ENCODE measurements at regions not wholly inside any gene's neighbourhood (a gene's known extent, or its start where the extent isn't known, plus 50 kb on each side); places are given as distances from the start of the nearest gene placed in this dataset.

DNA sequence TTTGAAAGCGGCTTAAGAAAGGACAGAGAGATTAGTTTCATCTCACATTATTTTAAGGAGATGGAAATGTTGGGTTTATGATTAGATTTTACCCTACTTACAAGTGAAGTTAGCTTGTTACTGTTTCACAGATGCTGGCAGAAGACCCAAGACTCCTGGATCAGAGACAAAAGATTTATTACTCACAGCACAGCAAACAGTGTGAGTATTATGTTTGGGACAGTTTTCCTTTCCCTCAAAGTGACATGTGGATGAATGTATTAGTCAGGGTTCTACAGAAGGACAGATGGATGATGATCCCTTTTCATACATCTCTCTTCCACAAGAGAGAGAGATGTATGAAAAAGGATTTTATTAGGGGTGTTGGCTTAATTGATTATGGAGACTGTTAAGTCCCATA is 281.8 kb upstream of the CDH2 start:
- TF ChIP-seq, protein P1, sequence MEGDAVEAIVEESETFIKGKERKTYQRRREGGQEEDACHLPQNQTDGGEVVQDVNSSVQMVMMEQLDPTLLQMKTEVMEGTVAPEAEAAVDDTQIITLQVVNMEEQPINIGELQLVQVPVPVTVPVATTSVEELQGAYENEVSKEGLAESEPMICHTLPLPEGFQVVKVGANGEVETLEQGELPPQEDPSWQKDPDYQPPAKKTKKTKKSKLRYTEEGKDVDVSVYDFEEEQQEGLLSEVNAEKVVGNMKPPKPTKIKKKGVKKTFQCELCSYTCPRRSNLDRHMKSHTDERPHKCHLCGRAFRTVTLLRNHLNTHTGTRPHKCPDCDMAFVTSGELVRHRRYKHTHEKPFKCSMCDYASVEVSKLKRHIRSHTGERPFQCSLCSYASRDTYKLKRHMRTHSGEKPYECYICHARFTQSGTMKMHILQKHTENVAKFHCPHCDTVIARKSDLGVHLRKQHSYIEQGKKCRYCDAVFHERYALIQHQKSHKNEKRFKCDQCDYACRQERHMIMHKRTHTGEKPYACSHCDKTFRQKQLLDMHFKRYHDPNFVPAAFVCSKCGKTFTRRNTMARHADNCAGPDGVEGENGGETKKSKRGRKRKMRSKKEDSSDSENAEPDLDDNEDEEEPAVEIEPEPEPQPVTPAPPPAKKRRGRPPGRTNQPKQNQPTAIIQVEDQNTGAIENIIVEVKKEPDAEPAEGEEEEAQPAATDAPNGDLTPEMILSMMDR (IDR thresholded peaks at IDR 0.05) = no peak
- no peak for TF ChIP-seq EZH2 (IDR thresholded peaks at IDR 0.05)
- no peak for TF ChIP-seq EZH2phosphoT487 (IDR thresholded peaks at IDR 0.05)
